Osteocyte (in vitro differentiated cells): ENCODE measurements at regions not wholly inside any gene's neighbourhood (a gene's known extent, or its start where the extent isn't known, plus 50 kb on each side); places are given as distances from the start of the nearest gene placed in this dataset.

Source experiments
- DNase-seq: peaks from one replicate; pipeline ENCODE4 v3.0.0; 2021; ENCODE audit warnings: mixed read lengths; ENCODE audit not compliant: unreplicated experiment; ENCODE audit errors: extremely low spot score
- H3K27ac Mint-ChIP-seq: one replicate; pipeline ENCODE4 v1.8.0; 2021; ENCODE audit warnings: mild to moderate bottlenecking, mixed read lengths; ENCODE audit not compliant: unreplicated experiment
- H3K27me3 Mint-ChIP-seq: one replicate; pipeline ENCODE4 v1.8.0; 2021; ENCODE audit warnings: mixed read lengths; ENCODE audit not compliant: unreplicated experiment
- H3K36me3 Mint-ChIP-seq: one replicate; pipeline ENCODE4 v1.8.0; 2021; ENCODE audit warnings: mixed read lengths; ENCODE audit not compliant: unreplicated experiment
- H3K4me1 Mint-ChIP-seq: one replicate; pipeline ENCODE4 v1.8.0; 2021; ENCODE audit warnings: mixed read lengths; ENCODE audit not compliant: unreplicated experiment
- H3K4me3 Mint-ChIP-seq: one replicate; pipeline ENCODE4 v1.8.0; 2021; ENCODE audit warnings: mild to moderate bottlenecking, moderate library complexity, mixed read lengths; ENCODE audit not compliant: unreplicated experiment
- H3K9me3 Mint-ChIP-seq: one replicate; pipeline ENCODE4 v1.8.0; 2021; ENCODE audit warnings: mixed read lengths; ENCODE audit not compliant: unreplicated experiment
- CTCF ChIP-seq: fragments of 200-600 bp; sonication (generic); IDR thresholded peaks from 2 replicates; pipeline ENCODE4 v1.5.0; 2021; ENCODE audit warnings: antibody characterized with exemption, mild to moderate bottlenecking, moderate library complexity

GRCh38 chr10:124264711-124265390 lies 153.9 kb downstream of the OAT start:
- H3K4me3 Mint-ChIP-seq: no peak overlapping the region
- no peak for TF ChIP-seq CTCF
- no peaks in the 10 kb centered on the region for H3K9me3 Mint-ChIP-seq
- peaks cover 5% of the 10 kb centered on the region for H3K4me1 Mint-ChIP-seq
- peaks cover 24% of the 10 kb centered on the region for H3K27me3 Mint-ChIP-seq
- H3K27ac Mint-ChIP-seq: no peak overlapping the region
- no peaks in the 10 kb centered on the region for H3K36me3 Mint-ChIP-seq
- no peak for DNase-seq

GRCh38 chr10:124264271-124264670 lies 154.5 kb downstream of the OAT start:
- TF ChIP-seq CTCF: no peak

GRCh38 chr10:124263726-124264125 lies 155.0 kb downstream of the OAT start:
- no peaks in the 10 kb centered on the region for H3K9me3 Mint-ChIP-seq
- no peaks in the 10 kb centered on the region for H3K36me3 Mint-ChIP-seq
- no peak for DNase-seq
- H3K27me3 Mint-ChIP-seq: peaks cover 20% of the 10 kb centered on the region
- TF ChIP-seq CTCF: no peak
- no peak overlapping the region for H3K4me3 Mint-ChIP-seq
- peaks cover 5% of the 10 kb centered on the region for H3K4me1 Mint-ChIP-seq
- no peak overlapping the region for H3K27ac Mint-ChIP-seq

More at GRCh38 chr10:124264271-124264670, 154.5 kb downstream of the OAT start:
- Mint-ChIP-seq H3K9me3 (no peaks in the 10 kb centered on the region), H3K36me3 (no peaks in the 10 kb centered on the region), H3K27ac (no peak overlapping the region), H3K4me3 (no peak overlapping the region), H3K27me3 (peaks cover 23% of the 10 kb centered on the region), H3K4me1 (peaks cover 5% of the 10 kb centered on the region)
- DNase-seq: no peak

GRCh38 chr10:124262971-124263370 lies 155.8 kb downstream of the OAT start:
- H3K36me3 Mint-ChIP-seq: no peaks in the 10 kb centered on the region
- H3K27ac Mint-ChIP-seq: no peak overlapping the region

More at GRCh38 chr10:124262971-124263370, 155.8 kb downstream of the OAT start:
- no peak for TF ChIP-seq CTCF
- Mint-ChIP-seq H3K9me3 (no peaks in the 10 kb centered on the region), H3K27me3 (peaks cover 20% of the 10 kb centered on the region), H3K4me1 (peaks cover 5% of the 10 kb centered on the region), H3K4me3 (no peak overlapping the region)
- DNase-seq: no peak
